NCI-H2171 (cell line): ENCODE measurements at regions not wholly inside any gene's neighbourhood (a gene's known extent, or its start where the extent isn't known, plus 50 kb on each side); places are given as distances from the start of the nearest gene placed in this dataset.
"Not testable (repeated sequence)": the region's sequence is repeated elsewhere in the genome, so short reads cannot be mapped to it uniquely, and the experiment has no call there.

Source experiments
- DNase-seq: peaks from one replicate; lab custom pipeline; 2025; lab: John Stamatoyannopoulos, UW

DNA sequence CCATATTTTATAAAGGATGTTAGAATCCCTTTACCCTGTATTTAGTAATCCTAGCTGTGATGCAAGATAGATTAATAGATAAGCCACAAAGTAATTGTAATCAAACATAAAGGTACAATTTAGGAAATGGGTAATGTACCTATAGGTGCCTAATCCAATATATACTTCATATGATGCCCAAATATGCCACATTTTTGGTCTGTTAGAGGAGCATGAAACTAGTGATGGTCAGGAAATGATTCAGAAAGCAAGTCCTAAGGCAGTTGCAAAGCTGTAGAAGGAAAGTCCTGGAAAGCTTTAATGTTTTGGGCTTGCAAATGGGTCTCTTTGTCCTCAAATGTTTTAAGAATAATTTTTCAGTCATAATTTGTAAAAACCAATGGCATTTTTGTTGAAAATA is 76.6 kb upstream of the PTPRK start:
- DNase-seq = no peak

DNA sequence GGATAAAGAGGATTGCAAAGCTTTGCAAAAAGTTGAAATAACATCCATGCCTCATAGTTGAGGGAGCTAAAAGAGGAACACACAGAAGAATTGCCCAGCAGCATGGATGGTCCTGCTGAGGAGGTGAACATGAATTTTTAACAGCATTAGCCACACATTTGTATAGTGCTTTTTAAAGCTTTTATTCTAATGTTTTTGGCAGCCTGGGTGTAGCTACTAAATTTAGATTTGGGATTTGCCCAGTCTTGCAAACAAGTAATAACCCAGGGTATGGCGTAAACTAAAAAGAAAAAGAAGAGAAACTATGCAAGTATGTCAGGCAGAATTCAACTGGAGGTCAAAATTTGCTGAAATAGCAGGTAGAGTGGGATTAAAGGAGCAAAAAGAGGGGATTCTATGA is 75.1 kb upstream of the PTPRK start:
- no peak for DNase-seq

DNA sequence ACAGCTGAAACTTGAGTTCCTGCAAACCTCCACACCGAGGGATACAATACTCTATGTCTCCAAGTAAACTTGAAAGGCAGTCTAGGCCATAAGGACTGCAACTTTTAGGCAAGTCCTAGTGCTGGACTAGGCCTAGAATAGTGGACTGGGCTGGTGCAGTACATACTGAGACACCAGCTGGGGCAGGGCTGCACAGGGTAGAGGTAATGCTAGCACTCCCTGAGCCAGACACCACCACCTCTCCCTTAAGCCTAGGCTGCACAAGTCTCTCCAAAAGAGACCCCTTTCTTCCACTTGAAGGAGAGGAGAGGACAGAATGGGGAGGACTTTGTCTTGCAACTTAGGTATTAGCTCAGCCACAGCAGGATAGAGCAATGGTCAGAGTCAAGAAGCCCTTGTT is 65.7 kb upstream of the PTPRK start:
- DNase-seq = no peak

DNA sequence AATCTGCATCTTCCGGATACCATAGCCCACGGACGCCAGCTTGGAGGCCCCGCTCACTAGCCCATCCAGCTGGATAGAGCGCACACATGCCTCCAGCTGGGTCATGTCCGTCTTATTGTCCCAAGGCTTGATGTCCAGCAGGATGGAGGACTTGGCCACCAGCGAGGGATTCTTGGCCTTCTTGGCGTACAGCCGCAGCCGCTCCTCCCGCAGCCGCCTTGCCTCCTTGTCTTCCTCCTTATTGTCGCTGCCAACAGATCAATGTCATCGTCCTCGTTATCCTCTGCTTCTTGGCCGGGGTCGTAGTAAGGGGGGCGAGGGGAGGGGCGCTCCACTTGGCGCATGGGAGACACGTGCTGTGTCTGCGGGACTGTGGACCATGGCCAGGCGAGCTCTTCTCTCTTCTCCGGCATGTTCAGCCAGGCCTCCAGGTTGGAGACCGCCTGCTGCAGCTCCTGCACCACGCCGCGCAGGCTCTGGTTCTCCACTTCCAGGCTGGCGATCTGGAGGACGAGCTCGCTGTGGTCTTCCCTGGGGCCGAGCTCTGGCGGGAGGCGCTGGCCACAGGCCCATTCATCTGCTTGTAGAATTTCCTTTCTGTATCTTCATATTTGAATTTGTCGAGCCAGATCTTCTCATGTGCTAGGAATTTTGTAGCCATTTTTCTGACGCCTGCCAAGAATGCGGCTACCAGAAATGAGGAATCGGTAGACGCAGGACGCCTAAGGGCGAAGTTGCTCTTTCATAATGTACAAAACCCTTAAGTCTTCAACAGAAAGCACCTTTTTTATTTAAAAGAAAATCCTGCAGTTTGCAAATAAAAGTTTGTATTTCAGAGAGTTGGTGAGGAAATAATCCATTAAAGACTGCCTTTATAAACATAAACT is 60.1 kb upstream of the PTPRK start:
- DNase-seq = no peak

DNA sequence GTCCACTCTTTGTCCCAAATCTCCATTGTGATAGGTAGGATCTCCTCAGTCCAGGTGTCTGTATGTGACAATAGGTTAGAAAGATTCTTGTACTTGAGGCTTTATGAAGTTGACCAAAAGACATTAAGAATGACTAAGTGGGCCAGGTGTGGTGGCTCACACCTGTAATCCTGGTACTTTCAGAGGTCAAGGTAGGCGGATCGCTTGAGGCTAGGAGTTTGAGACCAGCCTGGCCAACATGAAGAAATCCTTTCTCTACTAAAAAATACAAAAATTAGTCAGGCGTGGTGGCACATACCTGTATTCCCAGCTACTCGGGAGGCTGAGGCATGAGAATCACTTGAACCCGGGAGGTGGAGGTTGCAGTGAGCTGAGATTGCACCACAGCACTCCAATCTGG is 54.9 kb upstream of the PTPRK start:
- not testable (repeated sequence) for DNase-seq

DNA sequence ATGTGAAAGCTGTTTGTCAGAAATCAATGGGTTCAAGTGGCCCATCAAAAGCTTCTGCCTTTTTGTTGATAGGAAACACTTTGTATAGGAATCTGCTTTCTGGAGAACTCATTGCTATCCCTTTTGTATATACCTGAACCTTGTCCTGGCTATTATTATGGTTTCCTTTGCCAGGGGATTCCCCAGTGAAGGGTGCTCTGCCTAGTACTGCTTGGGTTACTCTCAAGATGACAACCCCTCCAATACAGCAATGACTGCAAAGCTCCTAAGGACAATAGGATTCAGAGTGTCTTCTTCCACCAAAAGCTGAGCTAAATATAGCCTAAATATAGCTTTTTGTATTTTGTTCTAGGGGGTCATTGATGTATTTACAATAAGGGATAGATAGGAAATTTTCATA is 54.0 kb upstream of the PTPRK start:
- no peak for DNase-seq

DNA sequence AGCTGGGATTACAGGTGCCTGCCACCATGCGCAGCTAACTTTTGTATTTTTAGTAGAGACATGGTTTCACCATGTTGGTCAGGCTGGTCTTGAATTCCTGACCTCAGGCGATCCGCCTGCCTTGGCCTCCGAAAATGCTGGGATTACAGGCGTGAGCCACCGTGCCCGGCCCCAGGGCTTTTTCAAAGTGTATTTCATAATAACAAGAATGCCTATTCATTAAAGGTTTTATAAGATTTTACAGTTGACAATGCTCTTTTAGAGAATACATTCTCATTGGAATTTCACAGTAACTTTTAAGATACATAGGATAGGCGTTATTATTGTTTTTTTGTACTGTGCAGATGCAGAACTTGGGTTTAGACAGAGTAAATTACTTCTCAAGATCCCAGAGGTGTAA is 52.6 kb upstream of the PTPRK start:
- no peak for DNase-seq

DNA sequence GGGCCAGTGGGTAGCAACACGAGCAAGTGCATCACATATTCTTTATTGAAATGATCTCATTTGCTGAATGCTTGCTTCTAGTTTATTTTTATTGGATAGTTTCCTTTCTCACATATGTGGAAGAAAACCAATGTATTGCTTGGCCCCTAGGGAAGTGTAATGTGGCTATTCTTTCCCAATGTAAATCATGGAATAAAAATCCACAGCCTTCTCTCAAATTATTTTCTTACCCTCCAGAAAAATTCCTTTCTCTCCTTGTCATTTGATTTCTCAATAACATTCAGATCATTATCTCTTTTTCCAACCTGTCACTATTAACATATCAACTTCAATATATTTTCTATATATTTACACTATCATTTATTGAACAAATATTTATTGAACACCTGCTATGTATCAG is 51.9 kb upstream of the PTPRK start:
- DNase-seq = no peak

DNA sequence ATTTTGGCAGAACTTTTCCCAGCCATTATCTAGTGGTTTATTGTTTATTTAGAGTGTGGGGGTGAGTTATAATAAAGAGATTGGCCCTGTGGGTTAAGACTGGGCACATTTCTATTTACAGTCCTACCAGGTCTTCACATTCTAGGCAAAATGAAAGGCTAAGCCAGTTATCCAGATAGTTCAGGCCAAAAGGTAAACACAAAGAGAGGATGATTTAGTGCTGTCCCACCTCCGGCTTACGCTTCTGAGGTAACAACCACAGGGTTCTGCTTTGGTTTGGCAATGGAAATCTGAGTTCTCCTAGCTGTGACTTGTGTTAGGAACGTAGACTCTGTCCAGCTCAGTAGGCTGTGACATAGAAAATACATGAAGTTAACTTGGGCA is 50.3 kb upstream of the PTPRK start:
- no peak for DNase-seq

DNA sequence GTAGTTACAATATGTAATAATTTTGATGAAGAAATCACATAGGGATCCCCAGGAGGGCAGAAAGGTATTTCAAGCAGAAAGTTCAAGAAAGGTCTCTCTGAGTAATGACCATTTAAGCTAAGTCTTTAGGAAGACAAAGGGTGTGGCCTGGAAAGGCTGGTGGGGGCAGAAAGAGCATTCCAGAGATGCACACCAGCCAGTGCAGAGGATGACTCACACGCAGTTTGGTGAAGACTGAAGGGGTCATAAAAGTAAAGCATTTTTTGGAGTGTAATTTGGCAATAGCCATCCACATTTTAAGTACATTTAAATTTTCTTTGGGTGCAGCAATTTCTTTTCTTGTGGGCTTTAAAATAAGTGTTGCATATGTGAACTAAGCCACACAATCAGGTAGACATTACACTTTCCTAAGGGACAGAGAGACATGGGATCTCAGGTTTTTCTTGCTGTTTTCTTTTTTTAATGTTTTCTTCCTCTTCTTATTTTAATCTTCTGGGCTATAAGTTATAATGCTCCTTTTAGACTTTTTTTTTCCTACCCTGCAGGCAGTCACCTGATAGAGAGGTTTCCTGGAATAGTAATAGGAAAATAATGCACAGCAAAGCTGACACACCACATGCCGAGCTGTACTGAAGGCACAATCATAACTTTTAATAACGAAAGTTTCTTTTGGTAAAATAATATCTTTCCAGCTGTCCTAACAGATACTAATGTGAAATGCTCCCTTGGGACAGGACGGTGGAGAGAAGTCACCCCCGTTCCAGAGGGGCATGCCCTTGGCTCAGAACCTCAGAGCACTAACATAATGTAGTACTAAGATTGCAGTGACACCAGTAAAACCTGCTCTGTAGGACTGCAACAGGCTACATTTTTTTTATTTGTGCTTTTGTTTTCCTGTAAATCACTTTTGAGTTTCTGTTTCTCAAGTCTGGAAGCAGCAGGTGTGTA is 49.6 kb upstream of the PTPRK start:
- DNase-seq = peak; percentile 12
